Sigmoid colon (tissue), 4 donors: ENCODE measurements at regions not wholly inside any gene's neighbourhood (a gene's known extent, or its start where the extent isn't known, plus 50 kb on each side); places are given as distances from the start of the nearest gene placed in this dataset.

Experiments used
- EP300 ChIP-seq, 4 donors: sonication (generic); formaldehyde crosslinking; IDR thresholded peaks; one replicate each; pipeline ENCODE4 v1.6.1; 2017; ENCODE audit warnings: antibody characterized with exemption in 4 of 4
- POLR2A ChIP-seq, 2 donors: fragments of 450-650 bp; IDR thresholded peaks; one replicate each; pipeline ENCODE4 v1.6.1; 2016; ENCODE audit warnings: antibody characterized with exemption in 2 of 2, mild to moderate bottlenecking in 2 of 2, moderate library complexity in 2 of 2
- POLR2AphosphoS5 ChIP-seq, 4 donors: sonication (generic); formaldehyde crosslinking; IDR thresholded peaks; one replicate each; pipeline ENCODE4 v1.6.1; 2017; ENCODE audit warnings: antibody characterized with exemption in 4 of 4
- TF ChIP-seq, protein P1 (sequence below), 4 experiments: fragments of 450-650 bp in 3 of 4; fragments of 200-600 bp in 1 of 4; IDR thresholded peaks; one replicate each; pipeline ENCODE4 v1.5.1; 2016 to 2019; ENCODE audit warnings: antibody characterized with exemption in 4 of 4, mild to moderate bottlenecking in 3 of 4, moderate library complexity in 2 of 4

DNA sequence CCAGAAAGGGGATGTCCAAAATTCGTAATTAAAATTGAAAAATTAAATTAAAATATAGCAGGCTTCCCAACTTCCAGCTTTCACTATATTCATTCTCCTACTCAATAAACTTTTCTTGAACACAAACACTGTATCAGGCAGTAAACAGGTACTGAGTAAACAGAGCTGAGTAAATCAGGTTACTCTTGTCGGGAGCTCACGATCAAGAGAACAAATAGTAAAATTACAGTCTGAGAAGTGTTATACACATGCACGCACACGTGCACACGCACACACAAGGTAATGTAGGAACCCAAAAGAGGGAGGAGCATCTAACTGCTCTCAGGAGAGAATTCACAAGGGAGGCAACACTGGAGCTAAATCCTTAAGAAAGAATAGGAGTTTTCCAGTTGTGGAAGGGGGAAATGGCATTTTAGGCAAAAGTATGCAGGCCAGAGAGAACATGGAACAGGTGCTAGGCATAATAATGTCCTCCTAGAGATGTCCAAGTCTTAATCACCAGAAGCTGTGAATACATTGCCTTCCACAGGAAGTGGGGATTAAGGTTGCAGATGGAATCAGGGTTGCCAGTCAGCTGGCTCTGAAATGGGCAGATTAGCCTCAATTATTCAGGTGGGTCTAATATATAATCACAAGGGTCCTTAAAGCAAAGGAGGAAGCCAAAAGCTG lies 598.8 kb upstream of the BRINP1 start:
- TF ChIP-seq POLR2A (IDR thresholded peaks at IDR 0.05) (no peak), POLR2AphosphoS5 (IDR thresholded peaks at IDR 0.05) (no peak), EP300 (IDR thresholded peaks at IDR 0.05) (no peak)
- TF ChIP-seq, protein P1, sequence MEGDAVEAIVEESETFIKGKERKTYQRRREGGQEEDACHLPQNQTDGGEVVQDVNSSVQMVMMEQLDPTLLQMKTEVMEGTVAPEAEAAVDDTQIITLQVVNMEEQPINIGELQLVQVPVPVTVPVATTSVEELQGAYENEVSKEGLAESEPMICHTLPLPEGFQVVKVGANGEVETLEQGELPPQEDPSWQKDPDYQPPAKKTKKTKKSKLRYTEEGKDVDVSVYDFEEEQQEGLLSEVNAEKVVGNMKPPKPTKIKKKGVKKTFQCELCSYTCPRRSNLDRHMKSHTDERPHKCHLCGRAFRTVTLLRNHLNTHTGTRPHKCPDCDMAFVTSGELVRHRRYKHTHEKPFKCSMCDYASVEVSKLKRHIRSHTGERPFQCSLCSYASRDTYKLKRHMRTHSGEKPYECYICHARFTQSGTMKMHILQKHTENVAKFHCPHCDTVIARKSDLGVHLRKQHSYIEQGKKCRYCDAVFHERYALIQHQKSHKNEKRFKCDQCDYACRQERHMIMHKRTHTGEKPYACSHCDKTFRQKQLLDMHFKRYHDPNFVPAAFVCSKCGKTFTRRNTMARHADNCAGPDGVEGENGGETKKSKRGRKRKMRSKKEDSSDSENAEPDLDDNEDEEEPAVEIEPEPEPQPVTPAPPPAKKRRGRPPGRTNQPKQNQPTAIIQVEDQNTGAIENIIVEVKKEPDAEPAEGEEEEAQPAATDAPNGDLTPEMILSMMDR (IDR thresholded peaks at IDR 0.05): no peak
